ENCODE measurements at regions not wholly inside any gene's neighbourhood (a gene's known extent, or its start where the extent isn't known, plus 50 kb on each side); places are given as distances from the start of the nearest gene placed in this dataset.

- WGBS, 2 donors: 37 to 47% methylated on average over 4 of the region's 4 CpGs
- ATAC-seq: no peak
- no peaks in the 10 kb centered on the region for H3K9me3 ChIP-seq
- H3K27me3 ChIP-seq: no peaks in the 10 kb centered on the region
- no peak for DNase-seq
- H3K4me3 ChIP-seq: no peak overlapping the region
- no peaks in the 10 kb centered on the region for H3K4me1 ChIP-seq
- H3K27ac ChIP-seq: no peak overlapping the region
- no peaks in the 10 kb centered on the region for H3K36me3 ChIP-seq
- intact Hi-C loops (cut with DNase I): no loop called here
- no peak for TF ChIP-seq CTCF (IDR thresholded peaks at IDR 0.05)
Measured at GRCh38 chr4:180932370-180933001, 1310.7 kb upstream of the TENM3 start.

GRCh38 chr4:180937083-180937482 lies 1306.1 kb upstream of the TENM3 start:
- ATAC-seq (no peak), DNase-seq (no peak)
- 55 to 67% methylated on average over 3 of the region's 3 CpGs for WGBS, 2 donors
- Histone ChIP-seq H3K27ac (no peak overlapping the region), H3K4me1 (no peaks in the 10 kb centered on the region), H3K4me3 (no peak overlapping the region), H3K36me3 (no peaks in the 10 kb centered on the region), H3K9me3 (no peaks in the 10 kb centered on the region), H3K27me3 (no peaks in the 10 kb centered on the region)
- intact Hi-C loops (cut with DNase I): no loop called here
- TF ChIP-seq CTCF (IDR thresholded peaks at IDR 0.05): no peak

GRCh38 chr4:180940680-180941079 lies 1302.5 kb upstream of the TENM3 start:
- intact Hi-C loops (cut with DNase I): no loop called here
- WGBS, 2 donors: 89 to 90% methylated on average over 1 of the region's 1 CpG
- no peak for ATAC-seq
- Histone ChIP-seq H3K27me3 (no peaks in the 10 kb centered on the region), H3K4me3 (no peak overlapping the region), H3K4me1 (no peaks in the 10 kb centered on the region), H3K36me3 (no peaks in the 10 kb centered on the region), H3K27ac (no peak overlapping the region), H3K9me3 (no peaks in the 10 kb centered on the region)
- TF ChIP-seq CTCF (IDR thresholded peaks at IDR 0.05): no peak
- DNase-seq: no peak

GRCh38 chr4:180942367-180942916 lies 1300.8 kb upstream of the TENM3 start:
- ATAC-seq (no peak), DNase-seq (no peak)
- WGBS, 2 donors: 70 to 73% methylated on average over 5 of the region's 5 CpGs
- Histone ChIP-seq H3K27me3 (no peaks in the 10 kb centered on the region), H3K9me3 (no peaks in the 10 kb centered on the region), H3K36me3 (no peaks in the 10 kb centered on the region), H3K4me3 (no peak overlapping the region), H3K27ac (no peak overlapping the region), H3K4me1 (no peaks in the 10 kb centered on the region)
- intact Hi-C loops (cut with DNase I): no loop called here
- no peak for TF ChIP-seq CTCF (IDR thresholded peaks at IDR 0.05)
